KMS-11 (cell line): ENCODE measurements at regions not wholly inside any gene's neighbourhood (a gene's known extent, or its start where the extent isn't known, plus 50 kb on each side); places are given as distances from the start of the nearest gene placed in this dataset.

Source experiments
- H2AFZ ChIP-seq: fragments of 200-600 bp; sonication (generic); 2 replicates; pipeline ENCODE4 v1.6.1; 2016; ENCODE audit warnings: antibody characterized with exemption, mixed run types, low read depth
- H3K27ac ChIP-seq: fragments of 200-600 bp; sonication (generic); 2 replicates; pipeline ENCODE4 v1.6.1; 2016; ENCODE audit warnings: mild to moderate bottlenecking, mixed run types
- H3K27me3 ChIP-seq: fragments of 200-600 bp; sonication (generic); 2 replicates; pipeline ENCODE4 v1.6.1; 2017; ENCODE audit warnings: mild to moderate bottlenecking, low read depth, mixed run types, moderate library complexity; ENCODE audit not compliant: insufficient read depth
- H3K36me3 ChIP-seq: fragments of 200-600 bp; sonication (generic); 2 replicates; pipeline ENCODE4 v1.6.1; 2017; ENCODE audit warnings: mild to moderate bottlenecking, mixed run types; ENCODE audit not compliant: insufficient read depth
- H3K4me1 ChIP-seq: fragments of 200-600 bp; sonication (generic); 2 replicates; pipeline ENCODE4 v1.6.1; 2016; ENCODE audit warnings: mild to moderate bottlenecking, low read depth, mixed run types; ENCODE audit not compliant: poor library complexity, severe bottlenecking
- H3K4me2 ChIP-seq: fragments of 200-600 bp; sonication (generic); 2 replicates; pipeline ENCODE4 v1.7.0; 2016; ENCODE audit warnings: mild to moderate bottlenecking, mixed run types
- H3K4me3 ChIP-seq: fragments of 200-600 bp; sonication (generic); IDR thresholded peaks from 2 replicates; pipeline ENCODE4 v1.6.1; 2017; ENCODE audit warnings: low read depth, low read length, mixed read lengths; ENCODE audit not compliant: insufficient read depth
- H3K79me2 ChIP-seq: fragments of 200-600 bp; sonication (generic); 2 replicates; pipeline ENCODE4 v1.6.1; 2016; ENCODE audit warnings: low read depth, mixed run types; ENCODE audit not compliant: insufficient read depth
- H3K9ac ChIP-seq: fragments of 200-600 bp; sonication (generic); 2 replicates; pipeline ENCODE4 v1.6.1; 2016; ENCODE audit warnings: mild to moderate bottlenecking, mixed run types
- H4K20me1 ChIP-seq: fragments of 200-600 bp; sonication (generic); 2 replicates; pipeline ENCODE4 v1.6.1; 2016; ENCODE audit warnings: mild to moderate bottlenecking, mixed run types; ENCODE audit not compliant: insufficient read depth
- CTCF ChIP-seq: fragments of 200-600 bp; sonication (generic); conservative IDR thresholded peaks from 2 replicates; pipeline ENCODE4 v1.6.1; 2017; ENCODE audit warnings: low read depth, mild to moderate bottlenecking, antibody characterized with exemption, low read length, moderate library complexity, mixed read lengths

DNA sequence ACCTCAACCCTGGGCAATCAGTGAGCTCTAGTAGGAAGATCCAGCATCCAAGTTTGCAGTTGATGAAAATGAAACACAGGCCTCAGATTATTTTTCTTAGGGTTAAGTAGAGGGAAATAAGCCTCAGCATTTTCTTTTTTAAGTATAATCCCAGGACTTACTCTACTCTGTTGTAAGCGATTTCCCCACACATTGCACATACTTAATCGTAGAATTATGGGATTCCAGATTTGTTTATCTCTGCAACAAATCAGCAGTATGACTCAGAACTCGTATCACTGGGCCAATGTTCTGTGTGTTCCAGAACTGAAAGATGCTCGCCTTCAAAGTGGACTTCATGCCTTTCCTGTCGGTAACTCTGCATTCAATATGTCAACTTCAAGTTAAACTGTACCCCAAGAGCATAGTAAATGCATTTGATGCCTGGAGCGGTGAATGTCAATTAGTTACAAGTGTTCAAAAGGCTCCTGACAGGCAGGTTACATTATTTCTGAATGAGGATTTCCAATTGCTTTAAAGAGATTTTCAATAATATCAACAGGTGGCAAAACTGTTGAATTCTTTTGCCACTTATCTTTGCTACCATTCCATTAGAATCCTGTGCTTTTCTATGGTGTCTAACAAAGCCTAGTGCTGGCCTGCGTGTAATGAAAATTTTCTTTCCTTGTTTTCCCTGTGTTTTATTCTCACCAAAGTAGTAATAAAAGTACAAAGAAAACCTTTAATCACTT is 323.8 kb upstream of the SYT1 start:
- no peak for TF ChIP-seq CTCF
- Histone ChIP-seq H3K79me2 (no peaks in the 10 kb centered on the region), H3K4me1 (no peaks in the 10 kb centered on the region), H3K27me3 (no peaks in the 10 kb centered on the region), H3K36me3 (no peaks in the 10 kb centered on the region), H2AFZ (no peak overlapping the region), H4K20me1 (no peaks in the 10 kb centered on the region), H3K4me2 (no peak overlapping the region), H3K27ac (no peak overlapping the region), H3K9ac (no peak overlapping the region), H3K4me3 (no peak overlapping the region)

- Histone ChIP-seq H3K79me2 (no peaks in the 10 kb centered on the region), H3K4me1 (no peaks in the 10 kb centered on the region), H4K20me1 (no peaks in the 10 kb centered on the region), H3K4me2 (no peak overlapping the region), H3K4me3 (no peak overlapping the region), H3K27me3 (no peaks in the 10 kb centered on the region), H2AFZ (no peak overlapping the region), H3K27ac (no peak overlapping the region), H3K36me3 (no peaks in the 10 kb centered on the region), H3K9ac (no peak overlapping the region)
- no peak for TF ChIP-seq CTCF
Measured at GRCh38 chr12:78550831-78551230, 313.7 kb upstream of the SYT1 start.

DNA sequence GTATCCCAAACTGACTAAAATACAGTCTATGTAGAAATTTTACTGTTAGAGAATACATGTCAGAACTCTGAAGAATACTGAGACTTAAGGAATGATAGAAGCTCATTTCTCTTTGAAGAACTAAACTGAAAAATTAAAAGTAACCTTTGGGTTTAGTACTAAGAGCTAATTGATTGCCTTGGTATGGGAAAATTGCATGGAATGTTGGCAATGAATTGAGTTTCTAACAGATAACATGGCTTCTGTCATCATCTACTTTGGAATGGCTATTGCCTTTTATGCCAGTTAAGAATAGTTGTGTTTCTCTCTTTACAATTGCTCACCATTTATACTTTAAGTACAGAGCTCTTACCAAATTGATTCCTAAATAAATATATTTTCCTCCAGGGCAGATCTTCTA is 308.8 kb upstream of the SYT1 start:
- Histone ChIP-seq H3K27ac (no peak overlapping the region), H3K4me1 (no peaks in the 10 kb centered on the region), H3K4me2 (no peak overlapping the region), H2AFZ (no peak overlapping the region), H3K9ac (no peak overlapping the region), H3K79me2 (no peaks in the 10 kb centered on the region), H3K4me3 (no peak overlapping the region), H3K36me3 (no peaks in the 10 kb centered on the region), H3K27me3 (no peaks in the 10 kb centered on the region), H4K20me1 (no peaks in the 10 kb centered on the region)
- no peak for TF ChIP-seq CTCF

GRCh38 chr12:78556651-78557050 is 307.9 kb upstream of the SYT1 start:
- no peak overlapping the region for H3K4me2 ChIP-seq
- H3K36me3 ChIP-seq, result no peaks in the 10 kb centered on the region
- TF ChIP-seq CTCF, result no peak
- H3K27ac ChIP-seq, result no peak overlapping the region
- H3K4me1 ChIP-seq, result no peaks in the 10 kb centered on the region
- no peak overlapping the region for H2AFZ ChIP-seq
- no peaks in the 10 kb centered on the region for H3K27me3 ChIP-seq
- no peak overlapping the region for H3K9ac ChIP-seq
- no peak overlapping the region for H3K4me3 ChIP-seq
- H4K20me1 ChIP-seq, result no peaks in the 10 kb centered on the region
- H3K79me2 ChIP-seq, result no peaks in the 10 kb centered on the region
